Suprapubic skin (tissue), 4 donors: ENCODE measurements at regions not wholly inside any gene's neighbourhood (a gene's known extent, or its start where the extent isn't known, plus 50 kb on each side); places are given as distances from the start of the nearest gene placed in this dataset.

Experiments
- CTCF ChIP-seq, 2 donors: fragments of 200-600 bp in 1 of 2; fragments of 450-650 bp in 1 of 2; sonication (generic) in 1 of 2; IDR thresholded peaks; one replicate each; pipeline ENCODE4 v1.5.1; 2016 to 2019; ENCODE audit warnings: antibody characterized with exemption in 2 of 2, mild to moderate bottlenecking in 1 of 2, moderate library complexity in 1 of 2
- POLR2A ChIP-seq, 2 donors: fragments of 450-650 bp; IDR thresholded peaks; one replicate each; pipeline ENCODE4 v1.6.1; 2017; ENCODE audit warnings: antibody characterized with exemption in 2 of 2, mild to moderate bottlenecking in 2 of 2, moderate library complexity in 2 of 2
- POLR2AphosphoS5 ChIP-seq, 3 donors: sonication (generic); formaldehyde crosslinking; IDR thresholded peaks; one replicate each; pipeline ENCODE4 v1.6.1; 2017; ENCODE audit warnings: antibody characterized with exemption in 3 of 3

GRCh38 chr2:204363513-204363912 lies 181.8 kb upstream of the PARD3B start:
- TF ChIP-seq CTCF (IDR thresholded peaks at IDR 0.05) (no peak), POLR2AphosphoS5 (IDR thresholded peaks at IDR 0.05) (no peak), POLR2A (IDR thresholded peaks at IDR 0.05) (no peak)
